GM18861 (cell line): ENCODE measurements at regions not wholly inside any gene's neighbourhood (a gene's known extent, or its start where the extent isn't known, plus 50 kb on each side); places are given as distances from the start of the nearest gene placed in this dataset.

Experiments used
- ATAC-seq: cut with Tn5 transposase; IDR thresholded peaks from one replicate; pipeline ENCODE4 v1.9.1; 2021; ENCODE audit not compliant: unreplicated experiment

DNA sequence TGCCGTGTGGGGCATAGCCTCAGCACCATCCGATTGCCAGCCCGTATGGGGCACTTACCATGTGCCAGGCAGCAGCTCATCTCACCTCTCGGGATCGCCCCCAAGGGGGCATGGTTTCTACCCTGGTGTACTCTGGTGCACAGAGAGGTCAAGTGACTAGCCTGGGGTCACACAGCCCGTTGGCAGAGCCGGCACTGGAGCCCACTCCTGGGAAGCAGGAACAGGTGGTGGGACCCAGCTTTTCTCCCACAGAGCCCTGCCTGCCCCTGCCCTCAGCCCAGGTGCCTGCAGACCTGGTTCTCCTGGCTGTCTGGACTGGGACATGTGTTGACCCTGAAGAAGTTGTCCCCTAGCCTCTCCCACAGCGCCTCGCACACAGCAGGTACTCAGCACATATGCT is 141.8 kb upstream of the CIBAR2 start:
- no peak for ATAC-seq

DNA sequence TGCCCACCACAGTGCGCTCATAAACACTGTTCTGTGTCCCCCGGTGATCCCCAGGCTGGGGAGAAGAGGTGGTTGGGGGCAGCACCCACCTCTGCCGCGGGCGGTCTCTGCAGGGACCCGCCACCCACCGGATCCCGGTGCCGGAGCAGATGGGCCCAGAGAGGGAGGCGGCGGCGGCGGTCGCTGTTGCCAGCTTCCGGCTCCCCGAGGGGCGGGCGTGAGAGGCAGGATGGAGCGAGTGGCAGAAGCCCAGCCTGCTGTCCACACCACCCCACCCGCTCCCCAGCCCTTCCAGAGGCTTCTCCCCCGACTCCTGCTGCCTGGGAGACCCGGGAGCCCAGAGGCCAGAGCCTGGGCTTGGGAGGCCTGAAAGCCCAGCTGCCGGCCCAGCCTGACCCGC is 142.6 kb upstream of the CIBAR2 start:
- no peak for ATAC-seq

DNA sequence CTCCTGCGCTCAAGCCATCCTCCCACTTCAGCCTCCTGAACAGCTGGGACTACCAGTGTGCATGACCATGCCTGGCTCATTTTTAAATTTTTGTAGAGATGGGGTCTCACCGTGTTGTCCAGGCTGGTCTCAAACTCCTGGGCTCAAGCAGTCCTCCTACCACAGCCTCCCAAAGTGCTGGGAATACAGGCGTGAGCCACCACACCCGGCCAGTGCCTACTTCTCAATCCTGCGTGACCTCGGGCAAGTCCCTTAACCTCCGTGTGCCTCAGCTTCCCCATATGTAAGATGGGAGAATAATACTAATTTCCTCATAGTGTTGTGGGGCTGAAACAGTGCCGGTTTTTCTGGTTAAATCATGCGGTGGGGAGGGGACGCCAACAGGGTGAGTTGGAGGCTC is 143.5 kb upstream of the CIBAR2 start:
- ATAC-seq, result no peak

DNA sequence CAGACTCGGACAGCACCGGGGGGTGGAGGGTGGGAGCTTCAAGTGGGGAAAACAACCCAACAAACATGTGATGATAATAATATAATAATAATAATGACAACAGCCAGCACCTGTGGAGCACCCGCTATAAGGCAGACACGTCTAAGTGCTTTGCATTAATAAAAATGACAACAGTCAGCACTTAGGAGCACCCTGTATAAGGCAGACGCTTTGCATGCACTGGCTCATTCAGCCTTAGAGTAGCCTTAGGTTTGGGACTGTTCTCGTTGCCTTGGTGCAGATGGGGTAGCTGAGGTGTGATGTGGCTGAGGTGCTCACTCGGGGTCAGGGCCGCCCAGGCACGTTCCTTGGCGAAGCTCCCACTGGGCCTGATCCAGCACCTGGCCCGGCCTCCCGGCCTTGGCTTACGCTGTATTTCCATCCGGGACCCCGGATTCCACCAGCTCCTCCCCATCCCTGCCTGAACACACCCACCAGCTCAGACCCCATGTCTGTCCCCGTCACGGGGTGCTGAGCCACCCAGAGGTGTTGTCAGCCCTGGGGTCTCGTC is 144.0 kb upstream of the CIBAR2 start:
- ATAC-seq, result no peak

DNA sequence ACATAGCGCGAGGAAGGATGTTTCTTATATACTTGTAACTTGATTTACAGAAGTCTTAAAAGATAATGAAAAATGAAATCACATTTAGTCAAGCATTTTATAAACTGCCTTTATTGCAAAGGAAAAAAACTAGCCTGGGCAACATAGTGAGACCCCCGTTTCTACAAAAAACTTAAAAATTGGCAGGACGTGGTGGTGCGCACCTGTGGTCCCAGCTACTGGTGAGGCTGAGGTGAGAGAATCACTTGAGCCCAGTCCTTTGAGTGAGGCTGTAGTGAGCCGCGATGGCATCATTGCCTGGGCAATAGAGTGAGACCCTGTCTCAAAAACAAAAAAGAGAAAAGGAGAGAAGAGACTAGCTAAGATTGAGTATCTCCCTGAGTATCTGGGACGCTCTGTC is 145.2 kb upstream of the CIBAR2 start:
- no peak for ATAC-seq

DNA sequence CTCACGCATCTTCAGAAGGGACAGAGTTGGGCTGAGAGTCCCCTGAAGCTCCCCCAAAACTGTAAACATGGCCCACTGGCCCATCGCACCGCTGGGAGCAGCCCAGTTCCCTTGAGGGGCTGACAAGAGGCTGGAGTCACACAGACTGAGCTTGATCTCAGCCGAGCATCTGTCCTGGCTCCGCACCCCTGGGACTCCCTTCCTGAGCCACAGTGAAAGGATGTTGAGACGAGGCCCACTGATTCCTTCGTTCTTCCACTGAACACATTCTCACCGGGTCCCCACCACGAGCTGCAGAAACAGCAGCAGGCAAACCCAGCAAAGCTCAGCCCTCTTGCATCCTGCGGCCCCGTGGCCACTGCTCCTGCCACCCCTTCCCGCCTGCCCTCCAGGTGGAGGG is 145.9 kb upstream of the CIBAR2 start:
- ATAC-seq, result no peak

DNA sequence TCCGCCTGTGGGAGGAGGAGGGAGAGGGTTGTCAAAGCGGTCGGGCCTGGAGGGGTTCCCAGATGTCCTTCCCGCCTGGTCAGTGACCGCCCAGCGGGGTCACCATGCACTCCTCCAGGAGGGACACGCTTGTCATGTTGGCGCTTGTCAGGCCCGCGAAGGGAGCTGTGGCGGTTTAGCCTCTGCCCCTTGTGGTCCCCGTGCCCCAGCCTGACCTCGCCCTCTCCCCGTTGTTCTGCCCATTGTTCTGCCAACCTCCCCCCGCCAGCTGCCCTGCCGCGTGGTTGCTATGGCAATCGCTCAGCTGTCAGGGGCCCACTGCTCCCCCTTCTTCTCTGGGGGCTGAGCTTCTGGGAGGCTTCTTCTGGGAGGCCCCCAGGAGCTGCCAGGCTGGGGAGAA is 146.4 kb upstream of the CIBAR2 start:
- no peak for ATAC-seq

DNA sequence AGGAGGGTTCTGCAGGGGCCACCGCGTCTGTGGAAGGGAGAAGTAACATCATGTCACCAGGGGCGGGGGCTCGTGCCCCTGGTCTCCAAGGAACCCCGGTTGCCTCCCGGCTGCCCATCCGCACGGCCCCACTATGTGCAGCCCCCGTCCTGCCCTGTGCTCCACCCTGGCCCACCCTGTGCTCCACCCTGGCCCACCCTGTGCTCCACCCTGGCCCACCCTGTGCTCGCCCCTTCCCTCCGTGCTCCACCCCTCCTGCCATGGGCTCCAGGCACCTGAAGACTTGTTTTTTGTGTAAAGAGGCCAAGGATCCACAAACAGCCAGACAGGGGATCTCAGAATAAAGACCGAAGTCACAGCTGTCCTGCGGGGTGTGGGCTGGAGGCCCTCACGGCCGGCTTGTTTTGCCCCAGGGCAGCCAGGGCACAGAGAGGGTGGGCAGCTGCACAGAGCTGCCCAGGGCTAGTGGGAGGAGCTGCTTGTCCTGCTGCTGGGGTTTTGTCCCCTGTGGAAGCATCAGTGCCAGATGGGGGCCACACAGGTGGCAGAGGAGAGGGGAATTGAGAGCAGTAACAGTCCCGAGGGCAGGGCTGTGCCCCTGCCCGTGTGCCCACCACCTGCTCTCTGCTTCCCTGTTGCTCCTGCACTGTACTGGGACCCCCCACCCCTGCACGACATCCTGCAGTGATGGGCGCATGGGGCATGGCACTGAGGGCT is 147.0 kb upstream of the CIBAR2 start:
- no peak for ATAC-seq

DNA sequence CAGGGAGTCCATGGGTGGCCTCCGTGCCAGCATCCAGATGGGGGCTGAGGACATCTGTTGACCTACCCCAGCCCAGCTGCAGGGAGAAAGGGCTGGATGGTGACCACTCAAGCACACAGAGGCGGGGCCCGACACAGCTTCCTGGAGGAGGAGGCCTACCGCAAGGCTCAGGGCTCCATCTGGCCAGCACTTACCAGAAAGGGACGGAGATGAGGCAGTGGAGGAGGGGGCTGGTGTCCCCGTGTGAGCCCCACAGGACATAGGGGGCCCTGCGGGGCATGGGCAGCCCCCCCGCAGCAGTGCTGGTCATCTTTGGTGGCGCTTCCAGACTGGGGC is 147.5 kb upstream of the CIBAR2 start:
- ATAC-seq, result no peak

DNA sequence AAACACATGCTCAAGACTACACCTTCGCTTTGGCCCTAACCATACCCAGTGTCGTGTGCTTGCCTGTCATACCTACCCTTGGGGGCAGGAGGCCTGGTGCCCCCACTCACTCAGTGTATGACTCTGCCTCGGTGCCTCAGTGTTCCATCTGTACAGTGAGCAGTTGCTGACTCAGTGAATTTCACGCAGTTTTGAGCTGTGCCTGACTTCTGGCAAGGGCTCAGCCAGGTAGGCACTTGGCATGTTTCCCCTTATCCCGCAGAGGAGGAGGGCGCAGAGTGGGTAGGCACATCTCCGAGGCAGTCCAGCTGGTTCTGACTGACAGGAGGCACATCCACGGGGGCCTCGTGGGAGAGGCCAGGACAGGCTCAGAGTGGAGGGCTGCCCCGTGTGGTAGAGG is 148.9 kb upstream of the CIBAR2 start:
- no peak for ATAC-seq

DNA sequence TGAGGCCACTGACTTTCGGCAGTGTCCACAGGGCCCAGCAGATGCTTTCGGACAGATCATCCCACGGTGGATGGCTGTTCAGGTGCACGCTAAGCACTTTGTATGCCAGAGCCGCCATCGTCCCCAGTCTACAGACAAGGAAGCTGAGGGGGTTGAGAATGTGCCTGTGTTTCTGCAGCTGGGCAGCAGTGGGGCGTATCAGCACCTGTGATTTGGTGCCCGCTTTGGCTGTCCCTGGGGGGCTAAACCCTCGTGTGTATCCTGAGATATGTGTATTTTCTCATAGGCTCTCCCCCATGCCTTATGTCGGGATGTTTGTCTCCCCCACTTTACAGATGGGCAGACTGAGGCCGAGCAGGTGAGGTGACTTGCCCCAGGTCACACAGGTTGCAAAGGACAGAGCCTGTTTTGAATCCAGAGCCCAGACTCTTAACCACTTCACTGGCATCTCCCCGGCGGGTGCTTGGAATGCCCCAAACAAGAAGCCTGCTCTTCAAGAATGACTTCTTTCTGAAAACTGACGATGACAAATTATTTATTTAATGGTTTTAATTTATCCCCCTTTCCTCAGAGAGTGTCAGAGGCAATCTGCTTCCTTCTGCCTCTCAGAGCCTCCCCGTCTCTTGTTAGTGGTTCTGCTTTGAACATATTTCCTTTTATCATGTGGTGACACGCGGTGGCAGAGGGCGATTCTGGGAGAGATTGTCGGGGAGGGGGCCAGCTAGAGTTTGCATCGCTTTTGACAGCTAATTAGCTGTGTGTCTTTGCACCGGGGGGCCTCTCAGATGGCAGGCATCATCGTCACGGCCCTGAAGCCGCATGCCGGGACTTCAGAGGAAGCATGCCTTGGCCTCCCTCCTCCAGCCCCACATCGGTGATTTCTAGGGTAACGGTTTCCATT is 149.6 kb upstream of the CIBAR2 start:
- ATAC-seq, result no peak

DNA sequence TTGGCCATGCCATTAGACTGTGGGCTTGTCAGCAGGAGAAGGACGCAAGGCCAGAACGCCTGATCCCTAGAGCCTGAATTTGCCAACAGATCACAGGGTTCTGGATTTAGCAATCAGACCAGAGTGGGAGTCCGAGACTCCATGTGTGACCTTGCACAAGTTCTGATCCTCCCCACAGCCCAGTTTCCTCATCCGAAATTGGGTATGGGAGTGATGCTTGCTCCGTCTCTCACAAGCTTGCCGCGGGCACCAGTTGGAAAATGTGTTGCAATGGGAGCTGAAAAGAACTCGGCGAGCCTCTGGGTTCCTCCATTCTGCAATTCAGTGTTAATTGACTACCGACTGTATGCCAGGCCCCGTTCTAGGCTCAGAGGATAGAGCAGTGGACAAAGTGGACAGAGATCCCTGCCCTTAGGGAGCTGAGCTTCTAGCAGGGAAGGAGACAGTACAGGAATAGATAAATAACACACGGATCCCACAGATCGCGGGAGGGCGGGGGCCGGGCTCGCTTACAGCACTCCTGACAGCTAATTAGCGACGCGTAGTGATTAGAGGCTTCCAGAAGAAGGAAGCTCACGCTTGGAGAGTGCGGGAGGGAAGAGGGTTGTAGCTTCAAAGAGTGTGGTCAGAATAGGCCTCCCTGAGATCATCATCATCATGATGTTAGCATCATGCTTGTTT is 150.4 kb upstream of the CIBAR2 start:
- ATAC-seq, result no peak

DNA sequence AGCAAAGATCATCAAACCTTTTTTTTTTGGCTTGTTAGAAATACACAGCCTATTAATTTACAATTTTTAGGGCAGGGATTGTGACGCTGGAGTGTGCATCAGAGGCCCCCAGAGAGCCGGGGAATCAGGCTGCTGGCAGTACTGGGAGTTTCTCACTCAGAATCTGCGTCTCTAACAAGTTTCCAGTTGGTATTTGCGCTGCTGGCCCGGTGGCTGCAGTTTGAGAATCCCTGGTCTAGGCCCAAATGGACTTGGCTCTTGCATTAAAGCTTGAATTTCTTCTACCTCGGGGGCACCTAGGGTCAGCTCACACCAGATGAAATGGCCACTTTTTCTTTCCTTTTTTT is 150.9 kb upstream of the CIBAR2 start:
- ATAC-seq, result no peak

DNA sequence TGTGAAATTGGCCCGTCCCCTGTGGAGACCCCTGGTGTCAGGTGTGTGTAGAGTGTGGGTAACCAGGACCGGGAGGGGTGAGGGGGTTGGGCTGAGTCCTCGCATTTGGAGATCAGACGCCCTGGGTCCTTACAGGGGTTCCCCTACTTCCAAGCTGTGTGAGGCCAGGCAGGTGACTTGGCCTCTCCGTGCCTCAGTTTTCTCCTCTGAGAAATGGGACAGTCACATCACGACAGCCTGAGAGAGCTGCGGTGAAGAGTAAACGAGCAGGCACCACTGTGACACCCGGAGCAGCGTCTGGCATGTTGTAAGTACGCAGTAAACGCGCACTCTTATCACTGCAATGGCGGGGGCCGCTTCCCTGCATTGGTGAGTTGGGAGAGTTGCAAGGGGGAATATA is 152.5 kb upstream of the CIBAR2 start:
- no peak for ATAC-seq

DNA sequence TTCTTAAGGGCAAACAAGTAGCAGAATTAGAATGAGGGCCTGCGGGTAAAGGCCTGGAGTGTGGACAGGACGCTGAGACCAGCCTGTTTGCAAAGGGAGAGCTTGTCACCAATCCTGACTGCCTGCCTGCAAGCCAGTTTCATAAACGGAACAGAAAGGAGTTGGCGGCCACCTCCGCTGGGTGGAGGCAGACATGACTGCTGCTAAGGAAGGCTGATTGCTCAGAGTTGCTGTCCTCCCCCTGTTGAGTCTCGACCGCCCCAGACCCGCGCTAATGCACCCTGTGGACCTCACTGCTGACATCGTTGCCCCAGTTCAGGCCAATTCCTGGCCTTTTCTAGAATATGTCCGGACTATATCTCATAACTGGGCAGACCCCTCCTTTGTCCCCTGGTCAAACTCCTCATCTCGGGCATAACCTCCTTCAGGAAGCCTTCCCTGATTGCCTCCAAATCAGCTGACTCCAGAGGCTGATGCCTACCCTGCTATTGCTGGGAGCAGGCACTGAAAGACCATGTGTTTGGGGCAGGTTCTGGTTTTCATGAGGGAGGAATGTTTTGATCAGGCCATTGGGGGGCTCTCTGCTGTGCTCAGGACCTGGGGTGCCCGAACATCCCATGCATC is 153.0 kb upstream of the CIBAR2 start:
- no peak for ATAC-seq

DNA sequence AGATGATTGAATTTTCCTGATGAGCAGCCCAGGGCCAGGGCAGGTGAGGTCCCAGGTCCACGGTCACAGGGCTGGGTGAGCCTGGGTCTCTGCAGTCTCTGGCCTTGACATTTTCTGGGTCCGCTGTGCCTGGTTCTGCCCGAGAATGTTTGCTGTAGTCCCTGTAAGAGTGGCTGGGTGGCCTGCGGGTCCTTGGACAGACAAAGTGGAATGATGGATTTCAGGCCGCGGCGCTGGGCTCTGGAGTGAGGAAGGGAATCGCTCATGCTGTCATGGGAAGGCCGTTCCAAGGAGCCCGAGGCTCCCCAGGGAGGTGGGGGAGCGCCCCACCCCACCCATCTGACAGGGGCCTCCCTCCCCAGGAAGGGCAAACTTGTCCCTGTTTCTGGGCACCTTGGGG is 153.5 kb upstream of the CIBAR2 start:
- ATAC-seq, result no peak

DNA sequence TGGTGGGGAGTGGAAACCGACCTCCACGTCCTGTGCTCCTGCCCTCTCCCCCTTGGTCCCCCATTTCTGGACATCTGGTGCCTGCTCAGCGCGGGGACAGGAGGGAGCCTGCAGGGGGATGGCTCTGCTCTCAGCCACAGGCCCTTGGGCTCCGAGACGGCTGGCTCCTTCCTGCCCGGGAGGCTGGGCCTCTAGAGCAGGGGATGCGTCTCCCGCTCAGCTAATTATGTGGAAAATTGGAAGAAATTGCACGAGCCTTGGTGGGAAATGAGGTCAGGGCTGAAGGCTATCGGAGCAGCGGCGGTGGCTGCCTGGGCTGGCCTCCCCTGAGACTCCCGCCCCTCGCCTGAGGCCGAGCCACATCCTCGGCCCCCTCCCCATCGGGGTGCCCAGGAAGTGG is 154.6 kb upstream of the CIBAR2 start:
- no peak for ATAC-seq

DNA sequence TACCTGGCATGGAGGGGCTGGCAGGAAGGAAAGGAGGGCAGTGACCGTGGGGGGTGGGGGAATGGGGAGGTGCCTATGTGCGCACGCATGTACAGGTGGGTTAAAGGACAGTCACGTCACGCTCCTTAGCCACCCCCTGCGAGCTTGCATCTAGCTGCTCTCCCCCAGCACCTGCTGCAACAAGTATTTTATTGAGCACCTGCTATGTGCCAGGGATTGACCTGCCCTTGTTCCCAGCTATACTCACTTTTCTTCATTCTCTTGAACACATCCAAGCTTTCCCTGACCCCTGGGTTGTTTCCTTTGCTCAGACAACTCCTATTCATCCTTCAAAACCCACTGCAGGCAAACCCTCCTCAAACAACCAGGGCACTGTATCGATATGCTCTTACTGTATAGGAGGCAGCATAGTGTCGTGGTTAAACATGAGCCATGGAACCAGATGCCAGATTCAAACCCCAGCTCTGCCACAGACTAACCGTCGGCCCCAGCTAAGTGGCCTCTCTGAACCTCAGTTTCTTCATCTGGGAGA is 155.2 kb upstream of the CIBAR2 start:
- ATAC-seq, result no peak

DNA sequence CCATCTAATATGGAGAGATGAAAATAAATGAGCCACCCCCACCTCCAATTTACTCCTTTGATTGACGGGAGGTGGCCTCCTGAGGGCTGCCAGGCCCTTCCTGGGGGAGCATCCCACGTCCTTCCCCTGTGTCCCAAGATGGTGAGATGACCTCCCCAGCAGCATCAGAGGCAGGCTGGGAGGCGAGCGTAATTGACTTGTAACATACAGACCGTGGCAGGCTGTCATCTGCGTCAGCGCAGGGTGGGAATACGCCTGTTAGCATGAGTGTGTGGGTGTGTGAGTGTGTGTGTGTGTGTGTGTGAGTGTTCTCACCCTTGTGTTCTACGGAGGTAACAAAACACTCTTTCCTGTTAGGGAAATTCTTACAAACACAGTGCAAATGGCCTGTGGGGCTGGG is 156.9 kb upstream of the CIBAR2 start:
- ATAC-seq, result no peak

DNA sequence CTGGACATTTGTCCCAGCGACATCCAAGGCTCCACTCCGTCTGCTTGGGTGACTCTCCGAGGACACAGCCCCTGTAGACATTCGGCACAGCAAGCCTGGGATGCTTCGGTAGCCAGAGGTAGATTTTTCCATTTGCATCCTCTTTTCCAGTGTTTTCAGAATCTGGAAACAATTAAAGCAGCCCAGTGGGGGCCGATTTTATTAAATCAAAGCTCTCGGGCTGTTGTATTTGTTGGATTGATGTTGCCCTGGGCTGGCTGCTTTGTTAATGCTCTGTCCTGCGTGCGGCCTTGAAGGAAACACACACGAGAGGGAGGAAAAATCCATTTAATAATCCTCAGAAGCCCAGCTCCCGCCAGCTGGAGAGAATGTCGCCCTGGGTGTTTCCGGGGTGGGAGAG is 158.1 kb upstream of the CIBAR2 start:
- no peak for ATAC-seq

DNA sequence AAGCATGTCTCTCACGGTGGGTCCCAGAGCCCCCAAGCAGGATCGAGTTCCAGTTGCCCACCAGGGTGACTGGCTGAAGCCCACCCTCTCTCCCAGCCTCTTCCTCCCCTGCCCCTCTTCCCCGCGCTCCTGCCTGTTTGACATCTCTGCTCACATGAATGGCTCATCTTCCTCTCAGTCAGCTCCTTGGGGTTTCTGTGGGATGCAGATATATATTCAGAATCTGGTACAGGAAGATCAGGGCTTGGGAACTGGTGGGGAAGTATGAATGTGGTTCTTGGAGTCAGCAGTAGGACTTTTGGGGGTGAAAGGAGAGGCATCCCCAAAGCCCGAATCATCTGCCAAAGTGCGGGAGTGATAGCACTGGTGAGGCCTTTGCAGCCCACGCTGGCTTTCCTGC is 158.9 kb upstream of the CIBAR2 start:
- no peak for ATAC-seq
